LNCaP clone FGC (cell line): ENCODE measurements at regions not wholly inside any gene's neighbourhood (a gene's known extent, or its start where the extent isn't known, plus 50 kb on each side); places are given as distances from the start of the nearest gene placed in this dataset.

Source experiments
- DNase-seq: peaks from one replicate; pipeline ENCODE4 v3.0.0-alpha.2; 2011; ENCODE audit warnings: low read depth
- H3K4me3 ChIP-seq: 2 replicates; pipeline ENCODE4 v1.5.1; 2011; ENCODE audit warnings: mild to moderate bottlenecking, low read depth, low read length, control low read depth
- TF ChIP-seq, protein P1 (sequence below): IDR thresholded peaks from 2 replicates; pipeline ENCODE4 v1.5.1; 2012; ENCODE audit warnings: mild to moderate bottlenecking; ENCODE audit not compliant: control insufficient read depth, insufficient read depth; ENCODE audit errors: extremely low read depth

DNA sequence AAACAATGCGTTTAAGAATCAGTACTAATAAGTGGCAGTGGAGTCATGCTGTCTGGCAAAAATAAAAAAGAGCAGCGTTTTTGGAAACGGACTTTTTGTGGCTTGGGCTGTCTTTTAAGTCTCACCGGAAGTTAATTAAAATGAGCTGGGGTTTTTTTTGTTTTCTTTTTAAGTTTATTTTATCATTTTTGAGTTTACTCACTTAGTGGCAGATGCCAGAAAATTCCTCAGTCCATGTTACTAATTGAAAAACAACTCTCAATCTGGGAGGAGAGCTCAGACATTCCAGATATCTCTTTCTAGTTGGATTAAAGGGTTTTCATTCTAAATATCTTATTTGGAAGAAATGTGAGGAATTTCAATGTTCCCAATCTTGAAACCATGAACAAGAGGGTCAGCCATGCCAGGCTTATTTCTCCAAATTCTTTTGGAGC lies 133.8 kb upstream of the AGR3 start:
- no peak for DNase-seq

DNA sequence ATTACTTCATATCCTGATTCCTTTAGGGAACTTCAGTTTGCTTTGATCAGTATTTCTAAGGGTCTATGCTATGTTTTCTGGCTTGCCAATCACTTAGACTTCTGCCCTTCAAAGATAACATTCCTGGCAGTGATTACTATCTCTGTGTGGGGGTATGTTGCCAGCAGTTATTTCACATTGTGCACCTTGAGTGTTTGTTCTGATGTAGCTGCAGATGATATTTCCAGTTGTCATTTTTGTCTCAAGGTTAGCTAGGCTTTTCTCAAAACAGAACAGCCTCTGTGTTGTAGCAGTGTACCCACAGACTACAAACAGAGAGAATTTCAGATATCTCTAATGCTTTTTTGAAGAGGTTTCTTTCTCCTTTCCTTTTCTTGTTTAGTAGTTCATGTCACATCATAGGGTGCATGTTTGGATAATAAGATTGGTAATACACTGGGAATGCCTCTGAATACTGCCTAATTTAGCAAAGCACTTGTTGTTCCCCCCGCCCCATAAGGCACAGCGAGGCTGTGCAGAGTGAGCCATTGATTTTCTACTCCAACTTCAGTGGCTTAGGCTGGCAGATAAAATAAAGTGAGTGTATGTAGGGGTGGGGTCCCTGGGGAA lies 134.7 kb upstream of the AGR3 start:
- TF ChIP-seq, protein P1, sequence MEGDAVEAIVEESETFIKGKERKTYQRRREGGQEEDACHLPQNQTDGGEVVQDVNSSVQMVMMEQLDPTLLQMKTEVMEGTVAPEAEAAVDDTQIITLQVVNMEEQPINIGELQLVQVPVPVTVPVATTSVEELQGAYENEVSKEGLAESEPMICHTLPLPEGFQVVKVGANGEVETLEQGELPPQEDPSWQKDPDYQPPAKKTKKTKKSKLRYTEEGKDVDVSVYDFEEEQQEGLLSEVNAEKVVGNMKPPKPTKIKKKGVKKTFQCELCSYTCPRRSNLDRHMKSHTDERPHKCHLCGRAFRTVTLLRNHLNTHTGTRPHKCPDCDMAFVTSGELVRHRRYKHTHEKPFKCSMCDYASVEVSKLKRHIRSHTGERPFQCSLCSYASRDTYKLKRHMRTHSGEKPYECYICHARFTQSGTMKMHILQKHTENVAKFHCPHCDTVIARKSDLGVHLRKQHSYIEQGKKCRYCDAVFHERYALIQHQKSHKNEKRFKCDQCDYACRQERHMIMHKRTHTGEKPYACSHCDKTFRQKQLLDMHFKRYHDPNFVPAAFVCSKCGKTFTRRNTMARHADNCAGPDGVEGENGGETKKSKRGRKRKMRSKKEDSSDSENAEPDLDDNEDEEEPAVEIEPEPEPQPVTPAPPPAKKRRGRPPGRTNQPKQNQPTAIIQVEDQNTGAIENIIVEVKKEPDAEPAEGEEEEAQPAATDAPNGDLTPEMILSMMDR, result no peak
- H3K4me3 ChIP-seq, result no peak overlapping the region
- no peak for DNase-seq

More for the DNA sequence above, 133.8 kb upstream of the AGR3 start:
- TF ChIP-seq, protein P1, result no peak
- no peak overlapping the region for H3K4me3 ChIP-seq

DNA sequence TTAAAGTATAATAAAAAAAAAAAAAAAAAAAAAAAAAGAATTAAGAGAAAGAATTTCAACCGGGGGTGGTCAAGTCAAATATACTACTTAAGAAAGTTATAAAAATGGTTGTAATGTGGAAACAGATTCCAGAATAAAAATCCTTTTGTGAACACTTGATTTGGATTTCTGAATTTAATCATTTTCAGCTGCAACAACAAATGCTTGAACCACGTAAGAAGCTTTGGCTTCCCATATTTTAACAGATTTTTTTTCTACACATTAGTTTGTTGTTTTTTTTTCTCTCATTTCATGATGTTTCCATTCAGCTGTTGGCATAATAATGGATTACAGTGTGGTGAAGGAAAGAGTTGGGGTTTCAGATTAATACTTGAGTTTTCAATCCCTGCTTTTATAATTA lies 137.3 kb upstream of the AGR3 start:
- DNase-seq, result no peak
- TF ChIP-seq, protein P1, result no peak
- no peak overlapping the region for H3K4me3 ChIP-seq

DNA sequence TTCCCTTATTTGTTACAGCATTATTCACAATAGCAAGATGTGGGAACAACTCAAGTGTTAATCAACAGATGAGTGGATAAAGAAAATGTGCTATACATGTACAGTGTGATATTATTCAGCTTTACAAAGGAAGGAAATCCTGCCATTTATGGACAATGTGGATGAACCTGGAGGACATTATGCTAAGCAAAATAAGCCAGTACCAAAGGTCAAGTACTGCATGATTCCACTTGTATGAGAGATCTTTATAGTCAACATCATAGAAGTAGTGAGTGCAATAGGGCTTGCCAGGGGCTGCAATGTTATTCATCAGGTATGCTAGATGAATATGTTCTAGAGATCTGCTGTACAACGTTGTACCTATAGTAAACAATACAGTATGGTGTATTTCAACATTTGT lies 138.5 kb upstream of the AGR3 start:
- TF ChIP-seq, protein P1, result no peak
- no peak overlapping the region for H3K4me3 ChIP-seq
- no peak for DNase-seq

DNA sequence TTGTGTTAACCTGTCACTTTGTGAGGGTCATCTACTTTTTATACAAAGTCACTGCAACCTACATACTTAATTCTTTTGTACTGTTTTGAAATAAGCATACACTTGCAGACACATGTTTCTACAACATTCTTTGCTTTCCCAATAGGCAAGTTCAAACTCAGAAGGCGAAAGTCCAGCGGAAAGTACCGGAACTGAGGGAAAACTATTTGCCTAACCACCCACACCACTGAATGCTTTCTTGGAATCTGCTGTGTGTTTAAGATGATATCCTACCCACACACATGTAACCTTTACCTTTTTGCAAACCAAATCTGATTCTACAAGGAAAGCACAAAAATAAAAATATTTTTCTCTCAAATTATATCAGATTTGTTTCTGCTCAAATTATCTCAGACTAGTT lies 139.4 kb upstream of the AGR3 start:
- no peak overlapping the region for H3K4me3 ChIP-seq
- TF ChIP-seq, protein P1, result no peak
- no peak for DNase-seq

DNA sequence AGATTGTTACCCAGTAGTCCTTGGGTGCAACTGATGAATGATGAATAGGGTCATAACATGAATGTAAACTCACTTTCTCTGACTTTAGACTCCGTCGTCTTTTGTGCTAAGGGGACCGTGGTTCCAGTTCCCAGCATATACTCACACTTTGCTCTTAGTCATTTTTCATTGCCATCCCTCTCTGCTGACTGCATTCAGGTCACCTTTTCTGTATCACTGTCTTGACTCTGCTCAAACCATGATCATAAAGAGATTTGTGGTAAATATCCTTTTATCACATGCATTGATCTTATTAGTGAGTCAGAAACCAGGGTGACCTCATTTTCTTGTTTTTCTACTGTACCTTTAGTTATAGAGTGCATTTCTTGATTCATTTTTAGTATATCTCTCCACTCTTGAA lies 141.1 kb upstream of the AGR3 start:
- no peak overlapping the region for H3K4me3 ChIP-seq
- TF ChIP-seq, protein P1, result no peak
- no peak for DNase-seq

DNA sequence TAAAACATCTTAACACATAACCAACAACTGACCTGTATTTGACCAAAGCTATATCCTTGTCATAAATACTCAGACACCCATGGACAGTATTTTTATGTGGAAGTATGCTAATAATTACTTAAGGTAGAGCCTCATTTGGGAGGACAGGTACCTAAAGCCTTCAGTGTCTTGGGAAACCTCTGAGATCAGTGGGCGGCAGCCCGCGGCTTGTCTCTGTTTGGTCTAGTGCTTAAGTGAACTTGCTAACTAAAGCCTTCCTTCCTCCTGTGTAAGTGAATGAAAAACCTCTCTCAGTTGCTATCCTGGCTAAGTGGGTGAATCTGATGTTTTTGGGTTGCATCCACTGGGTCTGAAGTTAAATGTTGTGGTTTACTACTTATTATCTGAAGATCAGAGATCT lies 144.5 kb upstream of the AGR3 start:
- TF ChIP-seq, protein P1, result no peak
- DNase-seq, result no peak
- no peak overlapping the region for H3K4me3 ChIP-seq
